ENCODE measurements at regions not wholly inside any gene's neighbourhood (a gene's known extent, or its start where the extent isn't known, plus 50 kb on each side); places are given as distances from the start of the nearest gene placed in this dataset.
"Not testable (repeated sequence)": the region's sequence is repeated elsewhere in the genome, so short reads cannot be mapped to it uniquely, and the experiment has no call there.

DNA sequence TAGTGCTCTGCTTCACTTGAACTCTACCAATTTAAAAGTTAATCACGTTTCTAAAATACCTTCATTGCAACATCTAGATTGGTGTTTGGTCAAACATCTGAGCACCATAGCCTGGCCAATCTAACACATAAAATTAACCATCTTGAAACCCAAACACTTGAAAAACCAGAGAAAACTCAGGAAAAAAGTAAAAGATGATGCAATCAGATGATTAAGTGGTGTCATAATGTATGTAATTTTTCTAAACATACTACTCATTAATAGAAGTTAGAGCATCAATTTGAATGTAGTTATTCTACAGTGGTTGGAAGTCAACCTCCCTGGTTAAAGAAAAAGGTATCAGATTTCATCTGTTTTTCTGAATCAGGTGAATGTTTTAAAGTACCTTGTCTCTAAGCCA lies 228.6 kb upstream of the ID4 start:
- no peaks in the 10 kb centered on the region for H3K36me3 Mint-ChIP-seq
- no peaks in the 10 kb centered on the region for H3K9me3 Mint-ChIP-seq
- no peaks in the 10 kb centered on the region for H3K4me1 Mint-ChIP-seq (ENCODE audit: low read depth in 2 of 2)
- DNase-seq (ENCODE audit: low spot score) (no peak), ATAC-seq (no peak)
- H3K27ac Mint-ChIP-seq, result no peak overlapping the region
- no peaks in the 10 kb centered on the region for H3K27me3 Mint-ChIP-seq
- no peak overlapping the region for H3K4me3 Mint-ChIP-seq

DNA sequence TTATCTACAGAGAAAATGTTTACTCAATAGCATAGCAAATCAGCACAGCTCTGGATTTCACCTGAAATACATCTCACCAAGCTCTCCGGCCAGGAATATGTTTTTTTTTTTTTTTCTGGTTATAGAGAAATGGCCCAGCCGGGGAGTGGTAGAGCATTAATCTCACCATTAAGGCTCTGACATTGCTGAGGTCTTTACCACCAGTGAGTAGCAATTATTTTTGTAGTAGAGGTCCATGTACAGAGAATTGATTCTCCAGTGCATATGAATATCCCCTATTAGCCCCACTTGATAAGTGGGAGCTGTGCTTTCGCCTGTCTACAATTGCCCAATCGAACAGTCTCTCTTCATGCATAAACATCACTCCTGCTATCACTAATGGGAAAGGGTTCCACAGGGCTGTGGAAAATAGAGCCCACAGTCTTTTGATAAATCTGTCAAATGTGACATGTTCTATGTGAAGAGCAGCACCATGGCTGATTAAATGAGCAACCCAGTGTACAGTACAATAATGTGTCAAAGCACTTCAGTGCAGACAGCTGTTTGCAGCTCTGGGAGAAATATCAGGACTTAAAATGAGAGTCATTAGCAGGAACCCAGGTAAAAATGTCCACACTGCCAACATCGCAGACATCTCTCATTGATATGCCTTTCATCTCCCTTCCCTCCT lies 227.1 kb upstream of the ID4 start:
- H3K27ac Mint-ChIP-seq, result no peak overlapping the region
- H3K27me3 Mint-ChIP-seq, result no peaks in the 10 kb centered on the region
- no peak overlapping the region for H3K4me3 Mint-ChIP-seq
- H3K4me1 Mint-ChIP-seq (ENCODE audit: low read depth in 2 of 2), result no peaks in the 10 kb centered on the region
- ATAC-seq, result no peak
- H3K36me3 Mint-ChIP-seq, result no peaks in the 10 kb centered on the region
- DNase-seq (ENCODE audit: low spot score), result no peak
- no peaks in the 10 kb centered on the region for H3K9me3 Mint-ChIP-seq

DNA sequence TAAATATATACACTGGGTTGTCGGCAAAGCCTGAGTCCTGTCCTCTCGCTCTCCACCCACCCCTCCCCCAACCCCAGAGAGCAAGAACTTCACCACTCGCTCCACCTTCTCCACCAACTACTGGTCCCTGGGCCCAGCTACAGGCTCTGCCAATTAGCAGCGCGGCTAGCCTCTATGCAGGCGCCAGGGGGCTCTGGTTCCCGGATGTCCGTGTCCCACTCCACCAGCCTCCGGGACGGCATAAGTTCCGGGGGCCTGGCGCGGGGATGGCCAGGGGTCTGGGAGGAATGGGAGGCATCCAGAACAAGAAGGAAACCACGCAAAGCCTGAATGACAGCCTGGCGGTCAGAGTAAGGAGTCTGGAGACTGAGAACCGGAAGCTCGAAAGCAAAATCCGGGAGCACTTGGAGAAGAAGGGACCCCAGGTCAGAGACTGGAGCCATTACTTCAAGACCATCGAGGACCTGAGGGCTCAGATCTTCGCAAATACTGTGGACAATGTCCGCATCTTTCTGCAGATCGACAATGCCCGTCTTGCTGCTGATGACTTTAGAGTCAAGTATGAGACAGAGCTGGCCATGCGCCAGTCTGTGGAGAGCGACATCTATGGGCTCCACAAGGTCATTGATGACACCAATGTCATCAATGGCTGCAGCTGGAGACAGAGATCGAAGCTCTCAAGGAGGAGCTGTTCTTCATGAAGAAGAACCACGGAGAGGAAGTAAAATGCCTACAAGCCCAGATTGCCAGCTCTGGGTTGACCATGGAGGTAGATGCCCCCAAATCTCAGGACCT lies 224.3 kb upstream of the ID4 start:
- H3K4me1 Mint-ChIP-seq (ENCODE audit: low read depth in 2 of 2); DNase-seq (ENCODE audit: low spot score); H3K36me3 Mint-ChIP-seq; H3K27me3 Mint-ChIP-seq; H3K27ac Mint-ChIP-seq; H3K4me3 Mint-ChIP-seq; ATAC-seq: not testable (repeated sequence)
- H3K9me3 Mint-ChIP-seq, result peaks cover 13% of the 10 kb centered on the region

DNA sequence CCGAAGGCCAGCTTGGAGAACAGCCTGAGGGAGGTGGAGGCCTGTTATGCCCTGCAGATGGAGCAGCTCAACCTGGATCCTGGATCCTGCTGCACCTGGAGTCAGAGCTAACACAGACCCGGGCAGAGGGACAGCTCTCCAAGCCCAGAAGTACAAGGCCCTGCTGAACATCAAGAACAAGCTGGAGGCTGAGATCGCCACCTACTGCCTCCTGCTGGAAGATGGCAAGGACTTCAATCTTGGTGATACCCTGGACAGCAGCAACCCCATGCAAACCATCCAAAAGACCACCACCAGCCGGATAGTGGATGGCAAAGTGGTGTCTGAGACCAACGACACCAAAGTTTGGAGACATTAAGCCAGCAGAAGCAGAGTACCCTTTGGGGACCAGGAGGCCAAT lies 223.5 kb upstream of the ID4 start:
- H3K36me3 Mint-ChIP-seq, result peaks cover 9% of the 10 kb centered on the region
- H3K4me1 Mint-ChIP-seq (ENCODE audit: low read depth in 2 of 2), result no peaks in the 10 kb centered on the region
- DNase-seq (ENCODE audit: low spot score), result no peak
- H3K27ac Mint-ChIP-seq, result no peak overlapping the region
- H3K4me3 Mint-ChIP-seq, result no peak overlapping the region
- peaks cover 13% of the 10 kb centered on the region for H3K9me3 Mint-ChIP-seq
- no peak for ATAC-seq
- H3K27me3 Mint-ChIP-seq, result no peaks in the 10 kb centered on the region

DNA sequence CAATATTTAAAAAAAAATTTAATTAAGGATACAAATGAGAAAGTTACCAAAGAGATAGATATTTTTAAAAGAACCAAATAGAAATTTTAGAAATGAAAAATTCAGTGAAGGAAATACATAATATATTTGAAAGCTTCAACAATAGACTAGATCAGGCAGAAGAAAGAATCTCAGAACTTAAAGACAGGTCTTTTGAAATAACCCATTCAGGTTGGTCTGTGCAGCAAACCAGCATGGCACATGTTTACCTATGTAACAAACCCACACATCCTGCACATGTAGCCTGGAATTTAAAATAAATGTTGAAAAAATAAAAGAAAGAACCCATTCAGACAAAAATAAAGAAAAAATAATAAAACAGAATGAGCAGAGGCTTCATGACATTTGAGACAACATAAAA lies 221.1 kb upstream of the ID4 start:
- H3K27ac Mint-ChIP-seq, result no peak overlapping the region
- no peaks in the 10 kb centered on the region for H3K4me1 Mint-ChIP-seq (ENCODE audit: low read depth in 2 of 2)
- ATAC-seq (no peak), DNase-seq (ENCODE audit: low spot score) (no peak)
- peaks cover 19% of the 10 kb centered on the region for H3K9me3 Mint-ChIP-seq
- H3K27me3 Mint-ChIP-seq, result no peaks in the 10 kb centered on the region
- peaks cover 9% of the 10 kb centered on the region for H3K36me3 Mint-ChIP-seq
- H3K4me3 Mint-ChIP-seq, result no peak overlapping the region

DNA sequence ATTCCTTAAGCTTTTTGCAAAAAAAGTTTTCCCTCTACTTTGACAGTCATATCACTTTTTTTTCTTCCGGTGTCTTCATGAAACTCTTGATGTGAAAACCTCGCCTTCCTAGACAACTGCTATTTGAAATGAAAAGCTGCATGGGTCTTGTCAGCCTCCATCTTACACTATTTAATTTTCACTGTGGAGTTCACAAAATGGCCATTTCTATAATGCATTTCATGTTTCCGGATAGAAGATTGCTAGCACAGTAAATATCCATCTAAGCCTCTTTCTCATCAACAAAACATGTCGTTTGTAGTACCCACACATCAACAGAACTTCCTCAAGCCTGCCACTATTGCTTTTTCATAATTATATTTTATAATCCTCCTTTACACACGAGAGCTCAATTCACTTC lies 204.9 kb upstream of the ID4 start:
- no peaks in the 10 kb centered on the region for H3K36me3 Mint-ChIP-seq
- DNase-seq (ENCODE audit: low spot score) (no peak), ATAC-seq (no peak)
- no peak overlapping the region for H3K4me3 Mint-ChIP-seq
- no peaks in the 10 kb centered on the region for H3K27me3 Mint-ChIP-seq
- no peaks in the 10 kb centered on the region for H3K9me3 Mint-ChIP-seq
- H3K4me1 Mint-ChIP-seq (ENCODE audit: low read depth in 2 of 2), result no peaks in the 10 kb centered on the region
- H3K27ac Mint-ChIP-seq, result no peak overlapping the region

DNA sequence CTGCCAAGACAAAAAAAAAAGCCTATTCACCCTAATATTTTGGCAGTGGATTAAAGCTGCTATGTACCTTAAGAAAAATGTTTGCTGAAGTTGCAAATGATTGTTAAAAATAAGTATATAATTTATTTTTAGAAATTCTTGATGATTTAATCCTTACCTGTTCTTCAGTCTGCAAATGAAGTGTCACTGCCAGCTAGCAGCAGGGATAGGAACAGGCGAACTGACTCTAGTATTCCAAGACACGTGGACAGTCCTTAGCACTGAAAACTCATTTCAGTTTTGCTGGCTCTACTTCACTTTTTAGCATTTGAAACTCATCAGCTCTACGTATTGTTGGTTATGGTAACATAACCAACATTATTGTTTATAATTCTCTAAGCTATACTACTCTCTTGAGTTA lies 204.4 kb upstream of the ID4 start:
- Mint-ChIP-seq H3K4me1 (ENCODE audit: low read depth in 2 of 2) (no peaks in the 10 kb centered on the region), H3K4me3 (no peak overlapping the region), H3K9me3 (no peaks in the 10 kb centered on the region), H3K27ac (no peak overlapping the region), H3K36me3 (no peaks in the 10 kb centered on the region), H3K27me3 (no peaks in the 10 kb centered on the region)
- ATAC-seq, result no peak
- DNase-seq (ENCODE audit: low spot score), result no peak

DNA sequence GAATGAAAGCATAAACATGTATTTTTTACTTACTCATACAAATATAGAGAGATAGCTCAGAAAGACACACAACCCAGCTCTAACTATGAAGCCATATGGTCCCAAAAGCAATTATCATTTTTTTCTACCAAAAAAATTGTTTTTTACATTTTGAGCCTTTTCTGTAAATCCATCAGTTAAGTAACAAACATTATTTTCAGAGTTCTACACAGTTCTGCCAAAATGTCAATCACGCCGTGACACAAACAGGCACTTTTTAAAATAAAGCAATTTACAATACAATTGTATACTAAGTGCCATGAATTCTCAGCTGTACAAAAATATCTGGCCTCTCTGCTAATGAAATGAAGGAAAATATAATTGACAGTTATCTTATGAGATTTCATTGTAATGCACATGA lies 201.4 kb upstream of the ID4 start:
- no peaks in the 10 kb centered on the region for H3K36me3 Mint-ChIP-seq
- no peak overlapping the region for H3K27ac Mint-ChIP-seq
- ATAC-seq, result no peak
- no peak for DNase-seq (ENCODE audit: low spot score)
- no peaks in the 10 kb centered on the region for H3K4me1 Mint-ChIP-seq (ENCODE audit: low read depth in 2 of 2)
- H3K9me3 Mint-ChIP-seq, result peaks cover 3% of the 10 kb centered on the region
- no peak overlapping the region for H3K4me3 Mint-ChIP-seq
- no peaks in the 10 kb centered on the region for H3K27me3 Mint-ChIP-seq

DNA sequence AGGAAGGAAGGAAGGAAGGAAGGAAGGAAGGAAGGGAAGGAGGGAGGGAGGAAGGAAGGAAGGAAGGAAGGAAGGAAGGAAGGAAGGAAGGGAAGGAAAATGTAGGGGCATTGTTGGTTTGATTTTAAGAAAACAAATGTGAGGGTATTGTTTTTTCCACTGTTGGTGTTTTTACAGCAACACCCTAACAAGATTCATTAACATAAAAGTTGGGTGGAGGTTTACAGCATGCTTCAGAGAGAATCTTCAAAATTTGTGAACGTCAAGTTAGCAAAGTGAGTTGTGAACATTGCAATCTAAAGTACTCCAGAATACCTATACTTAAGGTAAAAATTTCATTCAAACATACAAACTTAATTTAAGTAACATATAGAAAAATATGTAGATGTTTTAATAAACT lies 200.2 kb upstream of the ID4 start:
- no peak overlapping the region for H3K4me3 Mint-ChIP-seq
- DNase-seq (ENCODE audit: low spot score) (no peak), ATAC-seq (no peak)
- no peaks in the 10 kb centered on the region for H3K27me3 Mint-ChIP-seq
- H3K9me3 Mint-ChIP-seq, result peaks cover 3% of the 10 kb centered on the region
- no peak overlapping the region for H3K27ac Mint-ChIP-seq
- no peaks in the 10 kb centered on the region for H3K4me1 Mint-ChIP-seq (ENCODE audit: low read depth in 2 of 2)
- no peaks in the 10 kb centered on the region for H3K36me3 Mint-ChIP-seq

DNA sequence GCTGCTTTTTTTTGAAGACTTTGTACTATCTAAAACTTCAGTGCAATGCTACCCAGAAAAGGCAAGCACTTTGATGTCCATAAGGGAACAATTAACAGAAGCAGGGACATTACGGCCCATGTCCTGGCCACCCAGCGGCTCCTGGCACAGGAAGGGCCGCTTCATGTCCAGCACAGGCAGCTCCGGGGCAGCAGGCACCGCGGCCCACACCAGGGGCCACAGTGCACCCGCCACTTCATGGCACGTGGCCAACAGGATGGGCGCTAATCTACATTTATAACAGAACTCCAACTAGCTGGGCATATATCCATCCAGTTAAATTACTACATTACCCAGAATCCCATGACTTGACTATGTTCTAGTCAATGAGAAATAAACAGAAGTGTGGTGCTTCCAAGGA lies 198.2 kb upstream of the ID4 start:
- Mint-ChIP-seq H3K27me3 (no peaks in the 10 kb centered on the region), H3K36me3 (no peaks in the 10 kb centered on the region), H3K27ac (no peak overlapping the region), H3K4me3 (no peak overlapping the region), H3K4me1 (ENCODE audit: low read depth in 2 of 2) (no peaks in the 10 kb centered on the region), H3K9me3 (peaks cover 6% of the 10 kb centered on the region)
- DNase-seq (ENCODE audit: low spot score), result no peak
- ATAC-seq, result no peak

DNA sequence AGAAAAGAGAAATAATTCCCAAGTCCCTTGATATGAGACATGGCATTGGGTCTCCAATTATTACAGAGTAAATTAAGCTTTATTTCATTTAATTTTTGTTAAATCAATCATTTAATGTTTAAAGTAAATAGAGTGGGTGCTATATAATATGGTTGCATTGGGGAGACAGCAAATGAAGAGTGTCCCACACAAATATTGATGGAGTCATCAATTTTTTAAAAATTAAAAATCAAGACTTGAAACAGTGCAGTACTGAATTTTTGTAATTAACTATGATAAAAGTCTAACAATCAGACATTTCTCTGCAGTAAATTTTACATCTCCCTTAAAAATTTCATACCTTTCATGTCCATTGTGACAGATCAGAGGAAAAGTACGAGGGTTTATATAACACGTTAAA lies 193.9 kb upstream of the ID4 start:
- no peak for DNase-seq (ENCODE audit: low spot score)
- H3K27ac Mint-ChIP-seq, result no peak overlapping the region

DNA sequence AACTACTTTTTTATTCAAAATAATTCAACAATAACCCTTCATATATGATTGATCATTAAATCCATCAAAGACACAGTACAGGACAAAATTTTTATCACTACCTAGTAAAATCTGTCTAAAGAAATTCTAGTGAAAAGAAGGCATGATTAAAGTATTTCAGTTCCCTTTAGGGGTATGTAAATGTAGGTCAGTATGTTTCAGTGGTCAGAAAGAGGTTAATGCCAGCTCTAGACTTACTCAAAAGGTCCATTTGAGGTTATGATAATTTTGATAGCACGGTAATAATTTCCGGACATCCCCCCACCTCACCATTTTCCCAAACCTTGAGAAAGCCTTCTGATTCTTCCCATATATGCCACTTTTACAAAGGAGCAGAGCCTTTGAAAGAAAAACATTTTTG lies 193.5 kb upstream of the ID4 start:
- no peaks in the 10 kb centered on the region for H3K4me1 Mint-ChIP-seq (ENCODE audit: low read depth in 2 of 2)
- no peaks in the 10 kb centered on the region for H3K36me3 Mint-ChIP-seq
- no peaks in the 10 kb centered on the region for H3K27me3 Mint-ChIP-seq
- no peak overlapping the region for H3K27ac Mint-ChIP-seq
- no peak overlapping the region for H3K4me3 Mint-ChIP-seq
- ATAC-seq (no peak), DNase-seq (ENCODE audit: low spot score) (no peak)
- H3K9me3 Mint-ChIP-seq, result peaks cover 9% of the 10 kb centered on the region

More for the DNA sequence above, 193.9 kb upstream of the ID4 start:
- Mint-ChIP-seq H3K27me3 (no peaks in the 10 kb centered on the region), H3K4me3 (no peak overlapping the region), H3K36me3 (no peaks in the 10 kb centered on the region), H3K9me3 (peaks cover 9% of the 10 kb centered on the region), H3K4me1 (ENCODE audit: low read depth in 2 of 2) (no peaks in the 10 kb centered on the region)
- no peak for ATAC-seq

DNA sequence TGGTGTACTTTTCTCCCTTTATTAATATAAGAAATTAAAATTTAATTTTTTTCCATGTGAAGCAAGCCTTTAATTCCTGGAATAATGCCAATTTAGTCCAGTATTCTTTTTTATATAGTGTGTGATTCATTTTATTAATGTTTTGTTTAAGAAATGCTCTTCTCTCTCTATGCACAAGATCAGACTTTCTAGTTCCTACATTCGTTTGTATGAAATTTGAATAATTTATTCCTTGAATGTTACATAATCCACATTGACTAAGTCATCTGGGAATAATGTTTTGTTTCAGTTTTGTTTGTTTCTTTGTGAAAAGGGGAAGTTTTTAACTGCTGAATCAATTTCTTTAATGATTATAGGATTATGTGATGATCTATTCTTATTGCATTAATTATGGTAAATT lies 181.4 kb upstream of the ID4 start:
- H3K4me3 Mint-ChIP-seq, result no peak overlapping the region
- no peaks in the 10 kb centered on the region for H3K36me3 Mint-ChIP-seq
- peaks cover 2% of the 10 kb centered on the region for H3K9me3 Mint-ChIP-seq
- H3K27ac Mint-ChIP-seq, result no peak overlapping the region
- no peaks in the 10 kb centered on the region for H3K27me3 Mint-ChIP-seq
- DNase-seq (ENCODE audit: low spot score) (no peak), ATAC-seq (no peak)
- no peaks in the 10 kb centered on the region for H3K4me1 Mint-ChIP-seq (ENCODE audit: low read depth in 2 of 2)

DNA sequence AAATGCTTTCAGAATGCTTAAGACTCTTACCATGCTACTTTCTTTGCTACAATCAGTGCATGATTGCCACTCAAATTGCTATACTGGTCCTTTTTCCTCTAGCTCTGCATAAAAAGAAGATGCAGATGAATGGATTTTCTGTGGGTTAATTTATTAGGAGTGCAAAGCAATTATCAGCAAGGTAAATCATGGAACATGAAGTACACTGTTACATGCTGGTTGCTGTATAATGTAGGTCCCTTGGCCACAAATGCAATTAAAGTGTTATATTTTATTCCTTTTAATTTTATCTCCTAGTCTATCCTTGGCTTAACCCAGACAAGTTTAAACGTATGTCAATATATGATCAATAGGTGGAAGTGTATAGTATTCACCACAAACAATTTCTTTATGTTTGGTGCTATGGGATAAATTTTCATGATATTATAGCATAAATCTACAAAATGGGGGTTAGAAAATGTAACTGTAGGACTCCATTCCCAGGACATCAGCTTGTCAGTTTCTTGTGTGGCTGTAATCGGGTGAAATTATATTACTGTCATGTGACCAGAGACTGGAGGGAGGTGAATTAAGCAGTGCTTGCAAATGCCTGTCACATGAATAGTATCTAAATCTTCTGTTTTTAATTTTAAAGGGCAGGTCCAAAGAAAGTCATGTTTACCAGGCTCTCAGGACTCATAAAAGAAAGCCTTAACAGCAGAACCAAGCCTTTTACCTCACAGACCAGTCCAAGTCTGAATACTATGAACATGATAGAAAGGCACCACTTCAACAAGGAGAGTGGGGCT lies 176.9 kb upstream of the ID4 start:
- peaks cover 2% of the 10 kb centered on the region for H3K9me3 Mint-ChIP-seq
- no peak overlapping the region for H3K27ac Mint-ChIP-seq
- no peaks in the 10 kb centered on the region for H3K36me3 Mint-ChIP-seq
- ATAC-seq, result no peak
- DNase-seq (ENCODE audit: low spot score), result no peak
- H3K27me3 Mint-ChIP-seq, result peaks cover 0 to 5% of the 10 kb centered on the region in 2 donors
- no peaks in the 10 kb centered on the region for H3K4me1 Mint-ChIP-seq (ENCODE audit: low read depth in 2 of 2)
- H3K4me3 Mint-ChIP-seq, result no peak overlapping the region
